Fibroblast of skin of left quadriceps (primary cell): ENCODE measurements at regions not wholly inside any gene's neighbourhood (a gene's known extent, or its start where the extent isn't known, plus 50 kb on each side); places are given as distances from the start of the nearest gene placed in this dataset.
"Not testable (repeated sequence)": the region's sequence is repeated elsewhere in the genome, so short reads cannot be mapped to it uniquely, and the experiment has no call there.

ENCODE experiments used
- DNase-seq, 2 experiments: peaks; one replicate each; pipeline ENCODE4 v3.0.0-alpha.2; 2013; ENCODE audit warnings: low read depth in 2 of 2

GRCh38 chr1:229710746-229711145, 84.7 kb downstream of the URB2 start:
- peak; percentile 10 to 11 for DNase-seq

- no peak for DNase-seq
These were observed 88.3 kb downstream of the URB2 start for GRCh38 chr1:229714306-229714705.

- DNase-seq: no peak
These were observed 89.0 kb downstream of the URB2 start for GRCh38 chr1:229714964-229715603.

- no peak for DNase-seq
These were observed 90.0 kb downstream of the URB2 start for GRCh38 chr1:229716069-229716468.

- DNase-seq: no peak
These were observed 90.7 kb downstream of the URB2 start for GRCh38 chr1:229716704-229717103.

GRCh38 chr1:229717786-229718576, 91.9 kb downstream of the URB2 start:
- DNase-seq: no peak

GRCh38 chr1:229726061-229726460, 100.0 kb downstream of the URB2 start:
- no peak for DNase-seq

- DNase-seq: no peak
These were observed 103.9 kb downstream of the URB2 start for GRCh38 chr1:229729916-229730315.

GRCh38 chr1:229730573-229730972, 104.5 kb downstream of the URB2 start:
- DNase-seq: no peak

- no peak for DNase-seq
These were observed 106.0 kb downstream of the URB2 start for GRCh38 chr1:229732061-229732460.

GRCh38 chr1:229736376-229736775, 110.3 kb downstream of the URB2 start:
- no peak for DNase-seq

GRCh38 chr1:229742614-229743013, 116.6 kb downstream of the URB2 start:
- not testable (repeated sequence) for DNase-seq

GRCh38 chr1:229749992-229750391, 123.9 kb downstream of the URB2 start:
- no peak for DNase-seq

- no peak for DNase-seq
These were observed 125.6 kb downstream of the URB2 start for GRCh38 chr1:229751610-229752009.

- no peak for DNase-seq
These were observed 126.6 kb downstream of the URB2 start for GRCh38 chr1:229752679-229753078.

- no peak for DNase-seq
These were observed 127.9 kb downstream of the URB2 start for GRCh38 chr1:229753764-229754551.

GRCh38 chr1:229756666-229757065, 130.6 kb downstream of the URB2 start:
- peak; percentile 14 to 18 for DNase-seq

- no peak for DNase-seq
These were observed 131.2 kb downstream of the URB2 start for GRCh38 chr1:229757226-229757625.

GRCh38 chr1:229758101-229759036, 132.3 kb downstream of the URB2 start:
- DNase-seq: peak; percentile 13 to 14

GRCh38 chr1:229759037-229759435, 133.0 kb downstream of the URB2 start:
- peak; percentile 24 for DNase-seq

- no peak for DNase-seq
These were observed 133.5 kb downstream of the URB2 start for GRCh38 chr1:229759586-229759985.
